Tibial nerve (tissue), 4 donors: ENCODE measurements at regions not wholly inside any gene's neighbourhood (a gene's known extent, or its start where the extent isn't known, plus 50 kb on each side); places are given as distances from the start of the nearest gene placed in this dataset.

Experiments used
- DNase-seq, 2 donors: peaks; one replicate each; pipeline ENCODE4 v3.0.0-alpha.2; 2019; ENCODE audit warnings: low spot score in 2 of 2
- H3K27ac ChIP-seq, 4 donors: fragments of 200-600 bp; sonication (generic) in 3 of 4; one replicate each; pipeline ENCODE4 v1.5.1; 2017 to 2019; ENCODE audit warnings: mild to moderate bottlenecking in 1 of 4
- H3K27me3 ChIP-seq, 2 donors: fragments of 200-600 bp; sonication (generic) in 1 of 2; one replicate each; pipeline versions ENCODE4 v1.5.1 to v1.6.0; 2017 to 2019
- H3K36me3 ChIP-seq, 3 donors: fragments of 200-600 bp; sonication (generic); one replicate each; pipeline ENCODE4 v1.5.1; 2018 to 2019
- H3K4me1 ChIP-seq, 4 donors: fragments of 200-600 bp; sonication (generic) in 3 of 4; one replicate each; pipeline ENCODE4 v1.5.1; 2017 to 2019
- H3K4me3 ChIP-seq, 4 donors: fragments of 200-600 bp; sonication (generic) in 3 of 4; one replicate each; pipeline ENCODE4 v1.5.1; 2017 to 2019; ENCODE audit warnings: mild to moderate bottlenecking in 1 of 4, moderate library complexity in 1 of 4
- H3K9me3 ChIP-seq, 4 donors: fragments of 200-600 bp; sonication (generic) in 3 of 4; one replicate each; pipeline ENCODE4 v1.5.1; 2017 to 2019
- EP300 ChIP-seq, 2 donors: sonication (generic); formaldehyde crosslinking; IDR thresholded peaks; one replicate each; pipeline ENCODE4 v1.6.1; 2017; ENCODE audit warnings: antibody characterized with exemption in 2 of 2, mild to moderate bottlenecking in 1 of 2
- POLR2A ChIP-seq, 2 donors: fragments of 450-650 bp; IDR thresholded peaks; one replicate each; pipeline ENCODE4 v1.6.1; 2017; ENCODE audit warnings: antibody characterized with exemption in 2 of 2, mild to moderate bottlenecking in 2 of 2, moderate library complexity in 2 of 2
- WGBS, 2 donors: methylation state at CpG; one replicate each; pipeline ENCODE4 v1.1.5; 2018; 5-methylcytosine and 5-hydroxymethylcytosine counted together
- TF ChIP-seq, protein P1 (sequence below), 5 experiments: fragments of 200-600 bp in 3 of 5; fragments of 450-650 bp in 2 of 5; sonication (generic) in 3 of 5; IDR thresholded peaks; one replicate each; pipeline ENCODE4 v1.5.1; 2016 to 2019; ENCODE audit warnings: antibody characterized with exemption in 5 of 5, mild to moderate bottlenecking in 3 of 5, moderate library complexity in 2 of 5

DNA sequence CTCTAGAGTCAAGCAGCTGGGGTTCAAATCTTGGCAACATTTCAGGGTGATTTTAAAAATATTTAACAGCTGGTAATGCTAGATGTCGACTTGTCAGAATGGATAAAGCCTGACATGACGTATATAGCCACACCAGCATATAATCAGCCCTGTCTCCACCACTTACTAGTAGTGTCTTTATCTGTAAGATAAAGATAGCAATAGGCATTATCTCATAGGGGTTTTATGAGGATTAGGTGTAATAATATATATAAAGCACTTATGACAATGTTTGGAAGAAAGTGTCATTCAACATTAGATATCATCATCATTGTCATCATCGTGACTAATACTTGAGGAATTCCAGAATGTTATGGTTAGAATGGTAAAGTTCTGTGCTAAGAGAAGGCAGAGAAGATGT is 369.0 kb upstream of the CWC22 start:
- WGBS, 2 donors = 85 to 92% methylated on average over 3 of the region's 3 CpGs
- H3K4me3 ChIP-seq = no peak overlapping the region
- no peaks in the 10 kb centered on the region for H3K9me3 ChIP-seq
- DNase-seq = no peak
- H3K4me1 ChIP-seq = no peaks in the 10 kb centered on the region
- no peak overlapping the region for H3K27ac ChIP-seq
- H3K36me3 ChIP-seq = no peaks in the 10 kb centered on the region
- H3K27me3 ChIP-seq = no peaks in the 10 kb centered on the region
- TF ChIP-seq, protein P1, sequence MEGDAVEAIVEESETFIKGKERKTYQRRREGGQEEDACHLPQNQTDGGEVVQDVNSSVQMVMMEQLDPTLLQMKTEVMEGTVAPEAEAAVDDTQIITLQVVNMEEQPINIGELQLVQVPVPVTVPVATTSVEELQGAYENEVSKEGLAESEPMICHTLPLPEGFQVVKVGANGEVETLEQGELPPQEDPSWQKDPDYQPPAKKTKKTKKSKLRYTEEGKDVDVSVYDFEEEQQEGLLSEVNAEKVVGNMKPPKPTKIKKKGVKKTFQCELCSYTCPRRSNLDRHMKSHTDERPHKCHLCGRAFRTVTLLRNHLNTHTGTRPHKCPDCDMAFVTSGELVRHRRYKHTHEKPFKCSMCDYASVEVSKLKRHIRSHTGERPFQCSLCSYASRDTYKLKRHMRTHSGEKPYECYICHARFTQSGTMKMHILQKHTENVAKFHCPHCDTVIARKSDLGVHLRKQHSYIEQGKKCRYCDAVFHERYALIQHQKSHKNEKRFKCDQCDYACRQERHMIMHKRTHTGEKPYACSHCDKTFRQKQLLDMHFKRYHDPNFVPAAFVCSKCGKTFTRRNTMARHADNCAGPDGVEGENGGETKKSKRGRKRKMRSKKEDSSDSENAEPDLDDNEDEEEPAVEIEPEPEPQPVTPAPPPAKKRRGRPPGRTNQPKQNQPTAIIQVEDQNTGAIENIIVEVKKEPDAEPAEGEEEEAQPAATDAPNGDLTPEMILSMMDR (IDR thresholded peaks at IDR 0.05) = no peak
- TF ChIP-seq EP300 (IDR thresholded peaks at IDR 0.05) (no peak), POLR2A (IDR thresholded peaks at IDR 0.05) (no peak)

DNA sequence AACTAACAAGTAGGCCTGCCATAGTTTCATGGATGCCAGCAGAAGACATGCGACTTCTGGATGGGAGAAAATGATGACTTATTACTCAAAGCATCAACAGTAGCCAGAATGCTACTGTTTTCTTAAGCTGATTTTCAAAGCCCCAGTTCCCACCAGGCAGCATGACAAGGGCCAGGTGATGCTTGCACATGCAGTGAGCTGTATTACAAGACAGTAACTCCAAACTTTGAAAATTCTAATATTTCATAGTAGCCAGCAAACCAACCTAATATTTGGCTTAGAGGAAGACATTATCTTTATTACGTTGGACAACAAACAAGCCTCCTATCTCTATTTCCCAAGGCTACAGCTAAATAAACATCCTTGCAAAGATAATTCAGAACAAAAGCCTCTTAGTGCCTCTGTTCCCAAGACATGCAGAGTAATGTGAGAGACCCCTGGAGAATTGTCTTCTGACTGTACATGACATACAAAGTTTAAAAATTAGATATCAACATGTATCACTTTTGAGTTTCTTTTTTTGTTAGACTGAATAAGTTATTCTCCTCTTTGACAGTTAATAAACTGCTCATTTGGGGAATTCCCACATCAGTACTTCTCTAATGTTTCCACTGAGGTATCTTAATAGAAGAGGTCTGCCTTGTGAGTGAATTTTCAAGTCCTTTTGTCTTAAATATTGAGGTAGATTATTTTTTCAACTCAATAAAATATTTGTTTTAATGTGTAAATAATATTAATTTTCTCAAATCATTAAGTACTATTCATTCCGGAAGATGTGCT is 367.6 kb upstream of the CWC22 start:
- no peak for TF ChIP-seq POLR2A (IDR thresholded peaks at IDR 0.05)
- Histone ChIP-seq H3K4me1 (no peaks in the 10 kb centered on the region), H3K27me3 (no peaks in the 10 kb centered on the region), H3K9me3 (no peaks in the 10 kb centered on the region), H3K27ac (no peak overlapping the region), H3K4me3 (no peak overlapping the region), H3K36me3 (no peaks in the 10 kb centered on the region)
- DNase-seq = no peak
- WGBS, 2 donors = 57 to 65% methylated on average over 3 of the region's 3 CpGs

DNA sequence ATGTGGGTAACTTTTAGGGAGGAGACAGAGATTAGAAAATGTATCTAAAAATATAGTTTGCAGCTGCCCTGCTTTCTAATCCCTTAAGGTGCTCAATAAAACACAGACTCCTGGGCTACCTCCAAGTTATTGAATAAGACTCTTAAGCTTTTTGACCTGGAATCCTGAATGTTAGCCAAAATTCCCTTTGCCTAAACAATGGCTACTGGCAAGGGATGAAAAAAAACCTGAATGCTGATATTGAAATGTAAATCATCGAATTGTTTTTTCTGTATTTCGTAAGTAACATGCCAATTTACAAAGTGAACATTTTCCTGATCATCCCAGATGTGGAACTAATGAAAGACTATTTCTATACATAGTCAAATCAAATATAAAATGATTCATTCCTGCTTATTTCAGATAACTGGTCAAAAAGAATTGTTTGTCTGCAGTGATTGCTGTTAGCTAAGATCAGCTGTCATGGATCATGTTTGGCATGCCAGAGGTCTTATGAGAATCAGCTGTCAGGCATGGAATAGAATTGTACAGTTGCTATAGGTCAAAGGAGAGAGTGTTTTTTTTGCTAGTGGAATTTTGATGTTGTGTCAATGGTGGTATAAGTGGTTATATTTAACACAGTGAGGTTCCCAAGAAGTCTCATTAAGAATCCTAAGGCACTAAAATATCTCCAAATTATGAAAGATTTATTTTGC is 363.6 kb upstream of the CWC22 start:
- no peaks in the 10 kb centered on the region for H3K36me3 ChIP-seq
- H3K27ac ChIP-seq = no peak overlapping the region
- H3K9me3 ChIP-seq = no peaks in the 10 kb centered on the region
- TF ChIP-seq, protein P1 (IDR thresholded peaks at IDR 0.05) = no peak
- TF ChIP-seq EP300 (IDR thresholded peaks at IDR 0.05) (no peak), POLR2A (IDR thresholded peaks at IDR 0.05) (no peak)
- DNase-seq = no peak
- H3K4me3 ChIP-seq = no peak overlapping the region
- peaks cover 0 to 11% (median 0%) of the 10 kb centered on the region in 4 donors for H3K4me1 ChIP-seq
- H3K27me3 ChIP-seq = no peaks in the 10 kb centered on the region
- 43 to 53% methylated on average over 2 of the region's 2 CpGs for WGBS, 2 donors

DNA sequence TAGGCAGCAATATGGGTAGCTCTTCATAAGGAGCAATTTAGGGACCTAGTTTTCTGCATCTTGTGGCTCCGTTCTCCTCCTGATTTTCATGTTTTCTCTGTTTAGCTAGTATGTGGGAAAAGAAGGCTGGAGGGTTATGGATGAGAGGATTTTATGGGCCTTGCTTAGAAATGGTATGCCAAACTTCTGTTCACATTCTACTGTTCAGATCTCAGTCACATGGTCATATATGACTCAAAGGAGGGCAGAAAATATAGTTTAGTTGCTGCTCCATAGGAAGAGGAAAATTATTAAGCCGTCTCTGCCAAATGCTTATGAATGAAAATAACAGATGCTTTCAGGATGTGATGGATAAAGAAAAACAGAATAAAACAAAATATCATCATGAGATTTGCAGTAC is 361.8 kb upstream of the CWC22 start:
- H3K4me1 ChIP-seq = peaks cover 0 to 11% (median 0%) of the 10 kb centered on the region in 4 donors
- no peak for TF ChIP-seq EP300 (IDR thresholded peaks at IDR 0.05)
- TF ChIP-seq POLR2A (IDR thresholded peaks at IDR 0.05) = no peak
- TF ChIP-seq, protein P1 (IDR thresholded peaks at IDR 0.05) = no peak
- WGBS, 2 donors = 43 to 46% methylated on average over 2 of the region's 2 CpGs
- no peaks in the 10 kb centered on the region for H3K9me3 ChIP-seq
- H3K27ac ChIP-seq = no peak overlapping the region
- no peak for DNase-seq
- H3K27me3 ChIP-seq = no peaks in the 10 kb centered on the region
- H3K4me3 ChIP-seq = no peak overlapping the region
- no peaks in the 10 kb centered on the region for H3K36me3 ChIP-seq

DNA sequence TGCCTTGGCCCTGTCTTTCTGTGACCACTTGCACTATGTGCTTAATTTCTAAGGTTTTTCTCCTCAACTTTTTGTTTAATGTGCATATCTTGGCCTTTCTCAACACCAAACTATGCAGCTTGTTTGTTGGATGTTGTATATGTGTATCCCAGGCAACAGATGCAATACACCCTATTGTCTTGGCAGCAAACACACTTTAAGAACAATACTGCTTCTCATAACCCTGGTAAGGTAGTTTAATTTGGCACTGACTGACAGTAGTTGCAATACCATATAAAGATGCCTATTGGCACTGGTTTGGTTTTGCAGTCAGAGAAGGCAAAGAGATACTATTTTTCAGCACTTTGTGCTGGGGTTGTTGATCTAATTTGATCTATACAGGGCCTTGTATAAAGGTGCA is 360.7 kb upstream of the CWC22 start:
- peaks cover 0 to 11% (median 0%) of the 10 kb centered on the region in 4 donors for H3K4me1 ChIP-seq
- no peaks in the 10 kb centered on the region for H3K36me3 ChIP-seq
- no peak for DNase-seq

More for the DNA sequence above, 360.7 kb upstream of the CWC22 start:
- TF ChIP-seq EP300 (IDR thresholded peaks at IDR 0.05) (no peak), POLR2A (IDR thresholded peaks at IDR 0.05) (no peak)
- TF ChIP-seq, protein P1 (IDR thresholded peaks at IDR 0.05) = no peak
- Histone ChIP-seq H3K27me3 (no peaks in the 10 kb centered on the region), H3K9me3 (no peaks in the 10 kb centered on the region), H3K27ac (no peak overlapping the region), H3K4me3 (no peak overlapping the region)
